ENCODE measurements at regions not wholly inside any gene's neighbourhood (a gene's known extent, or its start where the extent isn't known, plus 50 kb on each side); places are given as distances from the start of the nearest gene placed in this dataset.

DNA sequence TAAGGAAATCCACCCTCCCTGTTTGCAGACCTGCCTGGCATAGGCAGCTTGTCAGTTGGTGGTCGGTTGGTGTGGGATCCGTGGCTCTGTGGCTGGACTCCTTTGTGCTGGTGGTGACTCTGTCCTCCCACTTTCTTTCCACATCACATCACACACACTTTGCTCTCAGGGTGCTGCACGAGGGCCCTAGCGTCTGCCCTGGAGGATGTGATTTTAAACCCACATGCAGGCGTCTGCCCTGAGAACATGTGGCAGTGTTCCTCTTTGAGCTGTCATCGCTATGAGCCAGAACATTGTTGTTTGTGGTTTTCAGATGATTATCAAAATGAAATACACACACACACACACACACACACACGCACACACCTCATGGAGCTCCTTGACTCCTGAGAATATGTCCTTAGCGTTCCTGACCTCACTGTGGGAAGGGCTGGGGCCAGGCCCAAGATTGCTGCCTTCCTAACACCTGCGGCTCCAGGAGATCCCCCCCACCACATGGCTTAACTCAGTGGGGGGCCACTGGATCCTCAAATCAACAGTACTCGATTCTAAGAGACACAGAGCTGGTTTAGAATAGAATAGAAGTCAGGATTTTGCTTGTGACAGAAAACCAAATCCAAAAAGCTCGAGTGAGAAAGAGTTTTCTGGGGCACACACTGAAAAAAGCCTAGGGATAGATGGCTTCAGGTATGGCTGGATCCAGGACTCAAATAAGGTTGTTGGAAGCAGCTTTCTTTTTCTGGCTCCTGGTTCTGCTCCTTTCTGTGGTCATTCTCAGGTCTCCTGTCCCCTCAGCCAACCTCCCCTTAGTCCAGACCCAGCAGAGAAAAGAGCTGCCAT lies 54.8 kb downstream of the RTP5 start:
- DNase-seq: no peak

DNA sequence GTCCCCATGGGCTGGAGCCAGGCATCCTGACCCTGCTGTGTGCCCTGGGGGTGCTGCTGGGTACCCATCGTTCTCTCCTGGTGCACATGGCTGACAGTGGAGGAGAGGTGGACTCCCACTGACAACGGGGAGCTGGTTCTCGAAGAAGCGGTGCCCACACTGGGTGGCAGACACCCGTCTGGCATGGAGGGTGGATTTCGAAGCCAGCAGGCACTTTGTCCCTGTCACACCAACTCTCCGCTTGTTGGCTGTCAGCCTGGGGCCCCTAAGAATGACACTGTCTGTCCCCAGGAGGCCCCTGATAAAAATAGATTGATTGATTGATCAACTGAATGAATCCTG lies 55.4 kb downstream of the RTP5 start:
- no peak for DNase-seq

DNA sequence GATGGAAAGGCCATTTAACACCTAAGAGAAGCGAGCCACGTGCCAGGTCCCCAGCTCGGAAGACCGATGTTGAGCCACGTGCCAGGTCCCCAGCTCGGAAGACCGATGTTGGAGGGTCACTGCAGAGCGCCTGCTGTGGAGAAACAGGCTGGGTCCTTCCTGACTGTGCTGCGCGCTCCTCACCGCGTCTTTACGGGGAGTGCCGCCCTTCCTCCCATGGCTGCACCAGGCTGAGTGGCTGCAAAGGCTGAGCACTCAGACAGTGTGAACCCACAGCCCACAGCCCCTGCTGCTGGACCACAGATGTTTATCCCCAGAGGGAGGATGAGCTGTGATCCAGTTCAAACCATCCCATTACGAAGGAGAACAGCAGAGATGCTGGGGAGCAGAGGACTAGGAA lies 55.7 kb downstream of the RTP5 start:
- DNase-seq: no peak

DNA sequence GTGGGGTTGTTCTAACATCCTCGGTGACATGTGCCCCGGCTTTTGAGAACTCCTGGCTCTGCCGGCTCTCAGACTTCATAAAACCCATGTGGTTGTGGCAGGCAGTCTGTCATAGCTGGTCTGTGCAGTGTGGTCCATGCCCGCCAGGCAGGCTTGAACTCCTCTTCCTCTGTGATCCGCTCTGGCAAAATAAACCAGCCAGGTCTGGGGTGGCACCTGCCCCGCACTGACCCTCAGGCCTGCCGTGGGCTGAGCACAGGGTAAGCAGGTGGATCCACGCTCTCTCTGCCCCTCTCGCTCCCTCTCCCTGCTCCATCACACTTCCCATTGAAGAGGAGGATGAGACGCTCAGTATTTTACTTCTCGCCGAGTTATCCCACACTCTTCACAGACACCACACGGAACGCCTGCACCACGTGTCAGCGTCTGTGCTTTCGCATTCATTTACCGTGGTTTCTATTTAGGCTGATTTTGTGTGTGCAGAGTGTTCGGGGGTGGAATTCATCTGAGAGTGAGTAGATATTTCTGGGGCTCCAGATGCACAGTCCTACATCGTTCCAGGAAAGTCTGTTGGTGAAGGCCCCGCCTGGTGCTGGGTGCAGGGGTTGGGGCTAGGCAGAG lies 56.4 kb downstream of the RTP5 start:
- no peak for DNase-seq

DNA sequence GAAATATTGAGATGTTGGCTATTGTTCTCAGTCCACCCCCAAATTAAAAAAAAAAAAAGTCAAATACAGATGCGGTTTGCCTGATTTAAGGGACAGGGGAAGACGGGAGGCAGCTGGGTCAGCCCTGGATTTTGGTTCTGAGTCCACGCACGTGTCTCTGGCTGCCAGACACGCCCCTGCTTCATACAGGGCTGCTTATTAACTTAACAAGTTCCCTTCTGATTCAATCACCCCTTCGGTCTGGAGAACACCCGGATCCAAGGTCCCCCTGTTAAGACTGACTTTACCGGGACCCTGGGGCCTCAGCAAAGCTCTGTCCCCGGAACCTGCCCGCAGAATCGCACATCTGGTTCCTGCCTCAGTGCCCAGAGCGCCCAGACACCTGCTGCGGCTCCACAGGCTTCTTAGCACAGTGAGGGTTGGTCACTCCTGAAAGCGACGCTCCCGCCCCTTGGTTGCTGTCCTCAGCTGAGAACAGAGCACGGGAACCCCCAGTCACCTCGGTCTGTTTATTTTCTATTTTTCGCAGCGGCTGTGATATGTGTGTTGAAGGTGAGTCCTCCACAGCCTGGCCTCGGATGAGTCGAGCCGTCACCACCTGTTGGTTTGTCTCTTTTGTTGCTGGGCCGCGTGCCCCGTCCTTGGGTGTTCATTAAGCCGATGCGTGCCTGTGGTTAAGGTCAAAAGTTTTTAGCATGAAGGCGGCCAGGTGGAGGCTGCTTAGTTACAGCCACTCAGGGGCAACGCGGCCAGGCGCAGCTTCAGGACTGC lies 57.2 kb downstream of the RTP5 start:
- DNase-seq: no peak

DNA sequence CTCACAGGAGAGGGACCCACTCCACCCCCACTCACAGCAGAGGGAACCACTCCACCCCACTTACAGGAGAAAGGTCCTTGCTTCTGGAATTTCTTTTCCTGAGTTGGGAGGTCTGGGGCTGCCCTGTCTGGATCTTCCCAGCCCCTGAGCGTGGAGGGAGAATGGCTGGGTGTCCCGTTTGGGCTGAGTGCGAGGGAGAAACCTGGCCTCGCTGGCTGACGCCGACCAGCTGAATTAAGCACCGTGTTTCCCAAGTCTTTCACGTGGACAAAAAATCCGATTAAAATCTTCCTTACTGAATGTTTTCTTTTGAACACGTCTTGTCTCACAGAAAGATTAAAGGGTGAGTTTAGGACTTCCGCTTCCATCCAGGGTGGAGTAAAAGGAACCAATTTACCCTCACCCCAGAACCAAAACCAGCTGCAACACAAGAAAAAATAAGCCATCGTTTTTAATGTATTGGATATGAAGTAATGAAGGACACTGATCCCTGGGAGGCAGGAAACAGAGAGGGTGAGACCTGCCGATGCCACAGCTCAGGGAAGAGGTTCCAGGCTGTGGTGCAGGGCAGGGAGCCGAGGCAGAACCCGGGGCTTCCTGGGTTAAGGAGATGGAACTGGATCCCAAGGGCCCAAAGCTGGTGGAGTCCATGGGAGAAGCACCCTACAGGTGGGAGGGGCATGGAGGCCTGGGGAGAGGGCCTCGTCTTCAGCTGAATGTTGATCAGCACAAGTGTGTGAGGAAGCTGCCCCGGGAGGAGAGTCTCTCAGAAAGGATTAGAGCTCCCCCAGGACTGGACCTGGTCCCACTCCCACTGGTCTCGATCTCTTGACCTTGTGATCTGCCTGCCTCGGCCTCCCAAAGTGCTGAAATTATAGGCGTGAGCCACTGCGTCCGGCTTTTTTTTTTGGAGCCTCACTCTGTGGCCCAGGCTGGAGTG lies 60.3 kb downstream of the RTP5 start:
- DNase-seq: no peak

DNA sequence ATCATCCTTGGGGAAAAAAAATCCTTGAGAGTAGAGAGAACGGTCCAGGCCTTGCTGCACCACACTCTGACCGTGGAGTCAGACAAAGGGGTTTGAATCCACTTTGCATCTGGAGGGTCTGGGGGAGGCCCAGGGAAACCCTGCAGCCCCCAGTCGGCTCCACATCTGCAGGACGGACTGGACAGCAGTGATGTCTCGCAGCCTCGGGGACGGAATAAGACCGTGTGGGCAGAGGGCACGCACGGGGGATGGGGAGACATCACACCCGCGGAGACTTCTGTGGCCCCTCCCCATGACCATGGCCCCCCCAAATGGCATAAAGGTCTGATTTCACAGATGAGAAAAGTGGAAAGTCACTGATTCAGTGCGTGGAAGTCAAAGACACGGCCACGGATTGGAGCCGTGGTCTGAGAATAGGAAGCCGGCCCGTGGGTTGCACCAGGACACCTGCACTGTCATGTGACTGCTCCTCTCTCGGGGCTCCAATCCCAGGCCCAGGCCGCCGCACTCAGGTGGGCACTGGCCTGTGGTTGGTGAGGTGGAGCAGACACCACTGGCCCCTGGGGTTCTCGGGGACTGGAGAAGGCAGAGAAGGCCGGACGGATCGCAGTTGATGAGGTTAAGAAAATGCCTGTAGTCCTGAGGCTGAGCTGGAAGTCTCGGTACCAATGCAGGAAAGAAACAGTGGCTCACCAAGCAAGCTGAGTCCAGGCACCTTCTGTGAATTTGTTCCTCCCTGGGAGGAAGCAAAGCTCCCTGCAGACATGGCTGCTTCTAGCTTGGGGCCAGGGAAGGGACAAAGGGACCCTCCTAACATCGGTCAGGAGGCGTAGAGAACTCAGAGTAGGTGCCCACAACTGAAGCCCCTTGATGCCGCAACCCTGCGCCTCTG lies 61.8 kb downstream of the RTP5 start:
- no peak for DNase-seq

DNA sequence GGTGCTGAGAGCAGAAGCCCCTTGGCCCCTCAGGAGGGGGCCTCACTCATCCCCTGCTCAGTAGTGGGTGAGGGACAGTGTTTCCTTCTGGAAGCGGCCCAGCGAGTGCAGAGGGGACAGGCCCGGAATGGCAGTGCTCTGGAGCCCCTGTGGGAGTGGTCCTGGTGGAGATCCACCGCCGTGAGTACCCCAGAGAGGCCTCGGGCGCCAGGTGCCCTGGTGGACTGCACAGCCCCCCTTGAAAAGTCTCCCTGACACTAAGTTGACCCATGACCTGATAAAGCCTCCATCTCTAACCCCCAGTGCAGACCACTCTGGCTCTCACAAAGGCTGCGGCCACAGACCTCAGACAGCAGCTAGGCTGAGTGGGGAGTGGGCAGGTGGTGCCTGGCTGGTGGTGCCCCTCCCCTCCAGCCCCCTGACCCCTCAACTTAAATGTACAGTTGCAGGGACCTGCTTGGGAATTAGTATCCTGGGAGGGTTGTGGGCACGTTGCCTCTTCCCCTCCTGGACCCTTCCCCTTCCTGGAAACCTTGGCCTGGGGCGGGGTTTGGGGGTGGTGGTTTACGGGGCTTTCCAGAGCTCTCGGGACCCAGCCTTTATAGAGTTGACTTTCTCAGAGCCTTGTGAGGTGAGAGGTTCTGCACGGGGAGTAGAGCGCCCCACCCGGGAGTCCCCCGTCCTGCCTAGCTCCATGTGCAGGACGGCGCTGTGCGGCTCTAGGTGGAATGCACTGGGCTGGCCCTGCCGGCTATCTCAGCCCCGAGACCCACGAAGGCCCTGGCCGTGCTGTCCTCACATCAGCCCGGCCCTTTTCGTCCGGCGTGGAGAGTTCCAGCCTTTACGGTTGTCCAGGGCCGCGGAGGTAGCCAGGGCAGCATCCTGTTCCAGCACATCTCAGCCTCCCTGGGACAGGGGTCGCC lies 62.7 kb downstream of the RTP5 start:
- no peak for DNase-seq

DNA sequence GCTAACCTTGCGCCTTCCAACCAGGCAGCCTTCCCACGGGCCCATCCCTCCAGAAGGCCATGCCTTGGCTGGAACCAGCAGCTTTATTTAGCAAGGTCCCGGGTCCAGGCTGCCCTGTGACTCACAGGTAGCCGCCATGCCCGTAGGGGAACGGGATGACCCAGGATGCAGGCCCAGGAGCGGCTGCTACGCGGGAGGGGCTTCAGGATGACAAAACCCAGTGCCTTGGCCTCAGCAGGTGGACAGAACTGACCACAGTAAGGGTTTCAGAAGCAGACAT lies 63.3 kb downstream of the RTP5 start:
- DNase-seq: no peak

DNA sequence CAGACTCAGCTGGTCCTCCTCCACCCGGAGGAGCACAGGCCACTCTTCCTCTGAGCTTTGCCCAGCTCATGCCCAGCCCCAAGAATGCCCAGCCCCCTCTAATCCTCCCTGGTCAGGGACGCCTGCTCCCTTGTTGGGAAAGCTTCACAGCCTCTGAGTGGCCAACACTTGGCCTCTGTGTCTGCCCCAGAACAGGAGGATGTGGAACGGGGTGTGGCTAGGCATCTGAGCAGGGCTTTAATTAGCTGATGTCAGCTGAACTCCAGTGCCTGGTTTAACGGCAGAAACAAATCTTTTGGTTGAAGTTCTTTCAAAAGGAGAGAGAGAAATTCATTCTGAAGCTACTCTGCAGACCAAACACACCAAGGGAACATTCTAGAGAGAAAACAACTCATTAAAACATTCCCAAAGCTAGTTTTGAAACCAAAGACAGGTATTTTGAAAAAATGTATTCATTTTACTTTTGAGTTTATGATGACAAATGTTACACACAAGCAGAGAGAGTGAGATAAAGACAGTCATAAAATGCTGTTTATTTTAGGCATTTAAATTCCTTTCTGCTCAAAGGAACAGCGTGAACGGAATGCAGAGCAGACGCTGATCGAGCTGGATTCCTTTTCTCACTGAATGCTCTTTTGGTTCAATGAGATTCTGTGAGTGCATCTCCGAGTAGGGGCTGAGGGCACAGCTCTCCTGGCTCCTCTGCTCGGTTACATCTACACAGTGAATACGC lies 63.8 kb downstream of the RTP5 start:
- no peak for DNase-seq

DNA sequence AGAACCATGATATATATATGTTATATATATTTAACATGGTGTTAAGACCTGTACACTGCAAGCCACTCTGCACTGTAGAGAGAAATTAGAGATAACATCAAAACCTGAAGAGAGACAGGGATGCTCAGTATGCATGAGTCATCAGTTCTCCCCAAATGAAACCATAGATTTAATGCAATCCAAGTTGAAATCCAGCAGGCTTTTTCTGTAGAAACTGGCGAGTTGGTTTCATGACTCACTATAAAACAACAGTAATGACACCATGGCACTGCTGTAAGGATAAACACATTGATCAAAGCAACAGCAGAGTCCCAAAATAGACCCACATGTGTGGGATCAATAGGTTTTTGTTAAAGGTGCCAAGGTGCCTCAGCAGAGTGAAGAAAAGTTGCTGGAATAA lies 65.8 kb downstream of the RTP5 start:
- no peak for DNase-seq

DNA sequence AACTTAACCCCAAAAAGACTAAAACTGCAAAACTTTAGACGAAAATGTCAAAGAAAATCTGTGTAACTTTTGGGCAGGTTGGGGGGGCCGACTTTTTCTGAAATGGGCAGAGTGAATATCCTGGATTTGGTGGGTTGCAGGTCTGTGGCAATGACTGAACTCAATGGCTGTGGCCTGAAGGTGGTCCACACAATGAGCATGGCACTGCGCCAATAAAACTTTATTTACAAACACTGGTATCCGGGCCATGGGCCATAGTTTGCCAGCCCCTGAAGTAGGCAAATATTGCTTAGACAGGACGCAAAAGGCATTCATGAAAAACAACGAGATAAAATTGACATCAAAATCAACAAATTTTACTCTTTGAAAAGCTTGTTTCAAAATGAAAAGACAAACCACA lies 66.2 kb downstream of the RTP5 start:
- DNase-seq: no peak

DNA sequence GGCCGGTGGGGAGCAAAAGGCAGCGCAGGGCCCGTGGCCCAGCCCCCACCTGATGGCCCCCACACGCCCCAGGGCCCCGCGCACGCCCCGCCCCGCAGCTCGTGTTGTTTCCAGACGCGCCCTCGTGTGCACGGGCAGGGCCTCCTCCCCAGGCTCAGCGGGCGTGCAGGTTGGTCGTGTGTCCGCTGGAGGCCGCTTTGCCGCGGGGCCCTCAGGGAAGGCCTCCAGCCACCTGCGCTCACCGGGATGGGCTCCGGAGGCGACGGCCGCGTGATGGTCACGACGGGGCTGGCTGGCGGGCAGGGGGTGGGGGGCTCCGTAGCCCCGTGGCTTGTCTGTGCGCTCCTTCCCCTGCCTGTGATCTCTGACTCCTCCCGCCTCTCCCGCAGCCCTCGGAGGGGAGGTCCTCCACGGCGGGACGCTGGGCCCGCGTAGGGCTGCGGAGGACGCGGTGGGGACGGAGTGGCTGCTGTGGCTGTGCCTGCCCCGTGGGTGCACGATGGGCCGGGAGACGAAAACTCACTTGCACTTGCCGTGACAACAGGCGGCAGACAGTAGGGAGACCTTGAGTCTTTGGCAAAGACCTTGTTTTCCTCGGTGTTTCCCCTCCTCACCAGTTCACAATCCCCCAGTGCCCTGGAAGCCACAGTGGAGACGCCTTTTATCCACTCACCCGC lies 67.1 kb downstream of the RTP5 start:
- DNase-seq: no peak

DNA sequence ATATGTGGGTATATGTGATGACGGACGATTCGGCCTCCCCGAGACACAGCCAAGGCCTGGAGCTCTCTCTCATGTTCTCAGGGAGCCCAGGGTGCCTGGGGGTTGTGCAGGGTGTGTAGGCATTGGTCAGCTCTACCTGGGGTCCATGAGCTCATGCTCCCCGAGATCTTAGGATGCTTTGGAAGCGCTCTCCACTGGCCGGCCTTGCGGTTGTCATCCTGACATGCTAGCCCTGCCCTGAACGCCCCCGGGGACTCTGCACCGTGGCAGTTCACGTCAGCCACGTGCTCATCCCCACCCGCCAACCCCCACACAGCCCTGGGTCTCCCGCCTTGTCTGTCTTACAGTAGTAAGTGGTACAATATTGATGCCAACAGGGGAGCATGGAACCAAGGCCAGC lies 67.8 kb downstream of the RTP5 start:
- no peak for DNase-seq

DNA sequence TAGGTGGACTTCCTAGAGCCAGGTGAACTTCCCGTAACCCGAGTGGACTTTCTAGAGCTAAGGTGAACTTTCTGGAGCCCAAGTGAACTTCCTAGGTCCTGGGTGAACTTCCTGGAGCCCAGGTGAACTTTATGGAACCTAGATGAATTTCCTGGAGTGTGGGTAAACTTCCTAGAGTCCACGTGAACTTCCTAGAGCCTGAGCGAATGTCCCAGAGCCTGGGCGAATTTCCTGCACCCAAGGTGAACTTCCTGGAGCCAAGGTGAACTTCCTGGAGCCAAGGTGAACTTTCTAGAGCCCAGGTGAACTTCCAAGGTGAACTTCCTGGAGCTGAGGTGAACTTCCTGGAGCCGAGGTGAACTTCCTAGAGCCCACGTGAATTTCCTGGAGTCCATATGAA lies 70.0 kb downstream of the RTP5 start:
- no peak for DNase-seq

DNA sequence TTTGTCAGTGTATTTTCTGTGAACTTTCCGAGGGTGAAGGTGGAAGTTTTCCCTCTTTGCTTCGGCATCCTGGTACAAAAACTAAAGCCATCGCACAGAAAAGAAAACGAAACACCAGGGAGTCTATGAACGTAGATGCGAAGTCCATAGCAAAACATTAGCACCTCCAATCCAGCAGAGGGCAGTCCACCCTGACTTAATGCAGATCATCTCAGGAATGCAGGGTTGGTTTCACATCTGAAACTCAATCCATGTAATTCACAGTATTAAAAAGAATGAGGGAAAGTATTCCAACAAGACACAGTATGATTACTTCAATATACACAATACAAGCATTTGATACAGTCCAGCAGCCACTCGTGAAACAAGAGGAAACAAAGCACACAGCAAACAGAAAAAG lies 70.8 kb downstream of the RTP5 start:
- DNase-seq: no peak

DNA sequence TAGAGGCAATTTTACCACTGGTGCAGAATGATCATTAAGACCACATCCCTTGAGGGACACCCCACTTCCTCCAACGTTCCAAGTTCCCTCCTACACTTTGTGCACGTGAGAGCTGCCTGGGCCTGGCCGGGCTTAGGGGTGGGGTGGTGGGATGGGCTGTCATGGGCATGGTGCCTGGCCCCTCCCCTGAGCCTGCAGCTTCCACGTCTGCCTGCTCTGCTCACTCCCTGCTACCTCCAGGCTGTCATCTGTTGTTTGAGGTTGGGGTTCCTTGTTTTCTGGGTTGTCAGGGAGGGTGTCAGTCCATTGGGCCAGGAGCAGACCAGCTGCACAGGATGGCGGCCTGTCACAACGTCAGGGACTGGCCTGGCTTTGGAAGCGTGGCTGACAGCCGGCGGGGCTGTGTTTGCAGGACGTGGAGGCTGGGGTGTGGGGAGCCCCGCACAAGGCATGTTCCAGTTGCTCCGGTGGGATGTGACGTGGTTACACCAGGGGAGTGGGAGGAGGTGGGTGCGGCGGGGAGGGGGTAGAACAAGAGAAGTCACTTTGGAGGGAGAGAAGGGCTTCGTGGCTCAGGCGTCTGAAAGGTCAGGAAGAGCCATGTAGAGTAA lies 72.3 kb downstream of the RTP5 start:
- DNase-seq: no peak

DNA sequence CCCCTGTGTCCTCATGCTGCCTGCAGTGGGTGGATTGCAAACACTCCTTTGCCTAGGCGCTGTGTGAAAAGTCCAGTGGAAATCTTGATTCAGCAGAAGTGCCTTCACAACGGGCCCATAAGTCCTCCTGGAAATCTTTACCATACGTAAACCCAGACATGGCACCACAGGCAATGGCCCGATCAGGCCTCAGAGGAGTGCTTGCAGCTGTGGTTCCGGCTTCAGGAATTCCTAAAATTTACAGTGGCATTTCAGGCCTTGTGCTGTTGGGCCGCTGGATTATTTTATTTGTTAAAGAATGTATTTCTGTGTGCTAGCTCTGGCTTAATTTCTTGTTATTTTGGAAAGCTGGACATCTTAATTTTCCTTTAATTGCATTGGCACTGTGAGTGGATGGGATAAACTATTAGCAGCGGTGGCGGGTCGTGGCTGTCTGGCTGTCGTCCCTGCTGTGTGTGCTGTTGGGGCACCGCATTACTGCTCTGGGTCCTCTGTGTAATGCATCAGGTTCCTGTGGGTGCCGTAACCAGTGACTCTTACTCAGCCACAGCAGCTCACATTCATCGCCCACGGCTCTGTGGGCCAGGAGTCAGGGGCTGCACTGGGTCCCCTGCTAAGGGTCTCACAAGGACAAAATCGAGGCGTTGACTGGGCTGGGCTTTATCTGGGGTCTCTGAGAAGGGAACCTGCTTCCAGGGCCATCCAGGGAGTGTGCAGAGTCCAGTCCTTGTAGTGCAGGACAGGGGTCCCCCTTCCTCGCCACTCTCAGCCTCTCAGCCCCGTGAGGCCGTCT lies 73.1 kb downstream of the RTP5 start:
- no peak for DNase-seq

All from NCI-H2081 treated with DMSO at 0.1 percent for 48 hours (cell line).